HG03045 (cell line): ENCODE measurements at regions not wholly inside any gene's neighbourhood (a gene's known extent, or its start where the extent isn't known, plus 50 kb on each side); places are given as distances from the start of the nearest gene placed in this dataset.

ENCODE experiments used
- ATAC-seq: cut with Tn5 transposase; IDR thresholded peaks from one replicate; pipeline ENCODE4 v1.9.1; 2021; ENCODE audit warnings: mild to moderate bottlenecking, moderate library complexity; ENCODE audit not compliant: unreplicated experiment

GRCh38 chr18:60146220-60146960 lies 226.2 kb downstream of the MC4R start:
- ATAC-seq = no peak

DNA sequence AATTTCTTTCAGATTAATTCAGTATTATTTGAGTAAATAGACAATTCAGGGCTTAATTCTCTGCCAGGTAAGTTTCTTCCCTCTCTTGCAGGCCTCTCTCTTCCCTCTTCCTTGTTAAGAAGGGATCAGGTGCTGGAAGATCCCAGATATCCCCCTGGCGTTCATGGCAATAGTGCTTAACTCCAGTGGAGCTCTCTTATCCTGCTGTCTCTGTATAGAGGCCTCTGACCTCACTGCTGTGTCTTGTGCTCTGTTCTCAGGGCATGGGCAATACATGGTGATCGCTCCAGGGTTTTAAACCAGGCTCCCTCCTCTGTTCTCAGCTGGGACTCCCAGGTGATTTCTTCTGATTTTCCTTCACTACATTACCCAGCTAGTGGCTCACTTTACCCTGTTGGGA lies 226.8 kb downstream of the MC4R start:
- no peak for ATAC-seq

- no peak for ATAC-seq
Measured at GRCh38 chr18:60134806-60135205, 235.0 kb downstream of the PMAIP1 start.

- ATAC-seq = no peak
Measured at GRCh38 chr18:60130284-60130683, 230.5 kb downstream of the PMAIP1 start.

DNA sequence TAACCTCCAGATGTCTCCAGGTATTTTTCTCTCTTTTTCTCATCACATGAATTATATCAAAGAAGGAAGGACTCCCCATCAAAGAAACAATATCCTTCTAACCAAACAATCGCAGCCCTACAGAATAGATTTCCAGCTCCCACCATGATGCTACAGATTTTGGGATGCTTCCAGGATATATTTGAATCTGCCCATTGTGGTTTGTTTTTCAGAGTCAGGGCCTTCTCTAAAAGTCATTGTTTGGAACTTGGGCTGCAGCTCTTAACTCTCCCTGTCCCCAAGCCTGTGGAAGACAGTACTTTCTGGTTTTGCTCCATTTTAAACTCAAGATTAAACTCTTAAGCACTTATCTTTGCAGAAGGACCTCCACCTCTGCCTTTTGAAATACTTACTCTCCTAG lies 223.2 kb downstream of the PMAIP1 start:
- no peak for ATAC-seq

- no peak for ATAC-seq
Measured at GRCh38 chr18:60122339-60122738, 222.5 kb downstream of the PMAIP1 start.

GRCh38 chr18:60120231-60120750 lies 220.5 kb downstream of the PMAIP1 start:
- no peak for ATAC-seq

- ATAC-seq = no peak
Measured at GRCh38 chr18:60117321-60117720, 217.5 kb downstream of the PMAIP1 start.

DNA sequence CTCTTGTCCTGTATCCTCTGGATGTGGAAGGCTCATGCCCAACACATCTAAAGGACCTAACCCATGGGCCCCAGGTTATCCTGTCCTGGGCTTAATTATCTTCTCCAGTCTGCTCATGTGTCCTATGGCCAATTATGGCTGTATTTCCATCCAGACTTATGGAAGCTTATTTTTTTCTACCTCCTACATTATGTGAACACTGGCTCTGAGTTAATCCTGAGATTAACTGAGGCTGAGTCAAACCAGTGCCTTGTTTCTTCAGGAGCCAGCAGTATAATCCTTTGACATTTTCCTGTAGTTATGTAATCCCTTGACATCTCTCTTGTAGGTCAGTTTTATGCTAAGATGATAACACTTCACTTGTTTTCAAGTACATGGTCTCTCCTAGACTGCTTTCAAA lies 213.6 kb downstream of the PMAIP1 start:
- ATAC-seq = no peak

DNA sequence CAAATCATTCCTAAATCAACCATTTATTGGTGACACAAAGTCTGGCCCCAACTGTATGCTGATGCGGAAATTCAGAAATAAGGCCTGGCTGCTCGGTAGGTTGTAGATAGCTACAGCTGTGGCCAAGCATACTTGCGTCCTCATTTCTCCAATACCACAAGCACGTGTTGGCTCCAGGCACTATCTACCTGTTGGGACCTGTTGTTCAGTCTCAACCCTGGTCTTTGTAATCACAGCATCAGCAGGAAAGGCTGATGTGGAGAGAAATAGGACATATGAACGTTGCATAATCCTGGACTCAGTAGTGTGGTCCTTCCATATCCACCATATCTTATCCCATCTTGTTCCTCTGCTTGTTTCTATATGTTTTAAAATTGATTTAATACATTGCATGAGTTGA lies 212.6 kb downstream of the PMAIP1 start:
- no peak for ATAC-seq

GRCh38 chr18:60111525-60111924 lies 211.7 kb downstream of the PMAIP1 start:
- no peak for ATAC-seq

DNA sequence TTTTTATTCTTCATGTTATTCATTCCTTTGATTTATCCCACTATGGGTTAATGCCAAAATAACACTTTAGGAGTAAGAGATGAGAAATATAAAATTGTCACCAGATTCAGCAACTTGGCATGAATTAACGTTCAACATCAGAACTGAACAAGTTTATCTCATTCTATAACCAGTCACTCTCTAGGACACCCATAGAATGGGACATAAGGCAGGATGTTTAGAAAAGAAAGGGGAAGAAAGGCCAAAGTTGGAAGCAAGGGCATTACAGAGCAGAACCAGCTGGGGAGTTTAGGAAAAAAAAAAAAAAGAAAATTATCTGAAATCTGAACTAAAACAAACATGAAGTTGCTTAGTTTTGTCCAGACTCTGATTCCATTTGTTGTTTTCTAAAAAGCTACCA lies 211.0 kb downstream of the PMAIP1 start:
- no peak for ATAC-seq

DNA sequence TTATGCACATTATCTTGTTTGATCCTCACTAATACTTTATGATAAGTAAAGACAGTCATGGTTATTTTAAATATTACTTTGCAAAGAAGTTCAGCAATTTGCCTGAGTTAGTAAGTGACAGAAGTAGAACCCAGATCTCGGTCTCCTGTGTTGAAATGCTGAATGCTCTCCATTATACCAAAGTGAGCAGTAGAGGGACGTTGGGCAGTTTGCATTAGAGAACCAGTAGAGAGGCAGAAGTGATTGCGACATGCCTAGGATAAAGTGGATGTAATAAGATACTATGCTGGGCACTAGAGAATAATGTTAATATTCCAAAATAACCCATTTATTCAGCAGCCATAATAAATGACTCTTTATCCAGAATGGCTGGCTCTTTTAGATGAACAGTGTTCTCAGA lies 201.0 kb downstream of the PMAIP1 start:
- no peak for ATAC-seq

- ATAC-seq = no peak
Measured at GRCh38 chr18:60099709-60100108, 199.9 kb downstream of the PMAIP1 start.

- no peak for ATAC-seq
Measured at GRCh38 chr18:60096428-60096827, 196.6 kb downstream of the PMAIP1 start.

DNA sequence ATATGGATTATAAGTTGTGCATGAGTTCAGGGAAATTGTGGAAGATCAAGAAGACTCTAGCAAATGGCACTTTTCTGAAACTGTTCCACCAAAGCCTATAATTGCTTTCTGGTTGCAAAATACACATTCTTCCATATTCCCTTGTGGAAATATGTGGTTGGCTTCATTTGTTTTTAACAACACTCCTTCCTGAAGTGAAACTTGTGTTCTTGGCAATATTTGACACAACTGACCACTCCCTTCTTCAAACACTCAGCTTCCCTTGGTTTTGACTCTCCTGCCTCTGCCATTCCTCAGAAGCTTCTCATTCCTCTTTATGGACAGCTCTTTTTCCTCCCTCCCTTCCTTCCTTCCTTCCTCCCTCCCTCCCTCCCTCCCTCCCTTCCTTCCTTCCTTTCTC lies 192.3 kb downstream of the PMAIP1 start:
- ATAC-seq = no peak

- ATAC-seq = no peak
Measured at GRCh38 chr18:60090170-60090569, 190.4 kb downstream of the PMAIP1 start.

DNA sequence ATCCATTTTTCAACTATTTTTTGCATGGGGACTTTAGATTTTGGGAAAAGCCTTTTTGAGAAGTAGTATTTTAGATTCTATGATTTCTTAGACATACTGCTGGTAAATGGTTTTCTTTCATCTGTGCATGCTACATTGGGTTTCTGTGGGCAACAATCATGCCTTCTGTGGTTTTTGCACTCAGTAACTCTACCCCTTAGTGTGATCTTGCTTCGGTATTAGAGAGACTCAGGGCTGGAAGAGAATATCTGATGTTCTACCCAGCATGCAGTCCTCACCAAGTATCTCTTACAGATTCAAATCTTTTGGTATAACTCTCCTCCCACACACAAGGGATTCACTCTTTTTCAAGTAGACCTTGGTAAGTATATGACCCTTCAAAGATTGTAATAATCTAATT lies 183.0 kb downstream of the PMAIP1 start:
- ATAC-seq = no peak

DNA sequence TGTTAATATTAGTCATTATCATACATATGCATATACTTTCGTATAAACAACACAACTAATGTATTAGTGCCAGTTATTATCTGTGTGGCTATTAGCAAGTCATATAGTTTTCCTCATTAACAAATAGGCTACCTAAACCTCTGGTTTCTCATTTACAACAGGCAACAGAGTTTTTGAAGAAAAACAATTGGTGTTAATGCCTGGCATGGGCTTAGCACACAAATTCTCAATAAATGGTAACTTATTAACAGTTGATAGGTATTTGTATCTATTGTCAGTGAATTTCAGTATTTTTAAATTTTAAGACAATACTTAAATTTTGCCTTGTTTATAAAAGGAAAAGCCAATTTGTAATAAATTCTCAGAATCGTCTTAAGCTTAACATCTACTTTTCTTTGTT lies 182.5 kb downstream of the PMAIP1 start:
- no peak for ATAC-seq

DNA sequence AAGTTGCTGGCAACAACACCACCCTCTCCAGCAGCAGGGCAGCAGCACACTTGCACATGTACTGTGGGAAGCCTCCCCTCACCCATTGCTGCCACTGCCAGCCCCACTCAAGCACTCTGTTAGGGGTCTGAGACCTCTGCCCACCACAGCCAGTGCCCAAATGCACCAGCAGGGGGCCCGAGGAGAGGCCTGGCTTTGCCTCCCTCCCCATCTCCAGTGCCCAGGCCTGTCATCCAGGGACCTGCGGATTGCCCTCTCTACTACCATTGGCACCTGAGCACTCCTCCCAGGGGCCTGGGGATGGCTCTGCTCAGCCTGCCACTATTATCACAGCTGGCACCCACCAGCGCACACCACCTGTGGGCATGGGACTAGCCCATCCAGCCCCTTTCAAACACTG lies 175.7 kb downstream of the PMAIP1 start:
- no peak for ATAC-seq

- no peak for ATAC-seq
Measured at GRCh38 chr18:60070631-60071030, 170.8 kb downstream of the PMAIP1 start.

DNA sequence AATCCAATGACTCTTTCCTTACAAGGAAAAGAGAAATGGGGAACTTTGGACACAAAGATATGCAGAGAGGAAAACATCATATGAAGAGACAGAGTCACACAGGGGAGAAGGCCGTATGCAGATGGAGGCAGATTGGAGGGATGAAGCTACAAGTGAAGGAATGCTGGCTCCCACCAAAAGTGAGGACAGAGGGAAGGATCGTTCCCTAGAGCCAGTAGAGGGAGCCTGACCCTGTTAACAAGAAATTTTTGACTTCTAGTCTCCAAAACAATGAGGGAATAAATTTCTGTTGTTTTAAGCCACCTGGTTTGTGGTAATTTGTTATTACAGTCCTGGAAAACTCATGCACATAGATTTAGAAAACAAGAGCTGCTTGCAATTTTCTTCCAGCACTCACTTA lies 169.3 kb downstream of the PMAIP1 start:
- ATAC-seq = no peak
